Neuronal stem cell (in vitro differentiated cells): ENCODE measurements at regions not wholly inside any gene's neighbourhood (a gene's known extent, or its start where the extent isn't known, plus 50 kb on each side); places are given as distances from the start of the nearest gene placed in this dataset.

Experiments
- DNase-seq: peaks from one replicate; pipeline ENCODE4 v3.0.0-alpha.2; 2013; ENCODE audit warnings: low spot score
- H2AFZ ChIP-seq: one replicate; pipeline ENCODE4 v1.6.1; 2013; ENCODE audit warnings: mild to moderate bottlenecking, low read length, inconsistent platforms
- H2AK5ac ChIP-seq: 2 replicates; pipeline ENCODE4 v1.6.1; 2013; ENCODE audit warnings: low read depth, mild to moderate bottlenecking, inconsistent platforms, low read length, moderate library complexity, mixed read lengths
- H2BK120ac ChIP-seq: 2 replicates; pipeline ENCODE4 v1.6.1; 2013; ENCODE audit warnings: low read depth, mild to moderate bottlenecking, inconsistent platforms, low read length, moderate library complexity, mixed read lengths
- H2BK12ac ChIP-seq: one replicate; pipeline ENCODE4 v1.6.1; 2013; ENCODE audit warnings: low read length, inconsistent platforms
- H2BK15ac ChIP-seq: 2 replicates; pipeline ENCODE4 v1.6.1; 2013; ENCODE audit warnings: mild to moderate bottlenecking, low read length, inconsistent platforms, mixed read lengths
- H2BK5ac ChIP-seq: one replicate; pipeline ENCODE4 v1.6.1; 2013; ENCODE audit warnings: inconsistent platforms, mild to moderate bottlenecking, low read length, moderate library complexity
- H3K14ac ChIP-seq: one replicate; pipeline ENCODE4 v1.6.1; 2013; ENCODE audit warnings: low read length, inconsistent platforms
- H3K18ac ChIP-seq: 2 replicates; pipeline ENCODE4 v1.6.1; 2013; ENCODE audit warnings: low read length, inconsistent platforms
- H3K23ac ChIP-seq: 2 replicates; pipeline ENCODE4 v1.6.1; 2013; ENCODE audit warnings: low read depth, mild to moderate bottlenecking, mixed read lengths, low read length, inconsistent platforms; ENCODE audit not compliant: poor library complexity
- H3K27ac ChIP-seq: replicated peaks from 3 replicates; pipeline ENCODE4 v1.5.1; 2013; ENCODE audit warnings: low read length, inconsistent platforms
- H3K27me3 ChIP-seq, 3 experiments: 2 replicates each; pipeline ENCODE4 v1.6.1; 2013; ENCODE audit warnings: low read length in 3 of 3, mild to moderate bottlenecking in 2 of 3, inconsistent platforms in 1 of 3, low read depth in 1 of 3, mixed read lengths in 1 of 3, moderate library complexity in 1 of 3; ENCODE audit not compliant: control insufficient read depth in 3 of 3, insufficient read depth in 3 of 3
- H3K36me3 ChIP-seq, 2 donors: replicated peaks in 1 of 2; 2 replicates each; pipeline ENCODE4 v1.6.1; 2013; ENCODE audit warnings: low read length in 2 of 2; ENCODE audit not compliant: control insufficient read depth in 2 of 2, insufficient read depth in 2 of 2
- H3K4ac ChIP-seq: 2 replicates; pipeline ENCODE4 v1.6.1; 2013; ENCODE audit warnings: inconsistent platforms, mild to moderate bottlenecking, low read length, moderate library complexity
- H3K4me1 ChIP-seq, 2 donors: 1 replicate in 1 of 2; 2 replicates in 1 of 2; pipeline ENCODE4 v1.6.1; 2013; ENCODE audit warnings: low read length in 2 of 2, low read depth in 1 of 2; ENCODE audit not compliant: control insufficient read depth in 2 of 2, insufficient read depth in 1 of 2
- H3K4me2 ChIP-seq: one replicate; pipeline ENCODE4 v1.6.1; 2013; ENCODE audit warnings: mild to moderate bottlenecking, low read length, inconsistent platforms; ENCODE audit not compliant: insufficient read depth, poor library complexity, severe bottlenecking
- H3K4me3 ChIP-seq, 2 donors: 2 replicates each; pipeline ENCODE4 v1.5.1; 2013; ENCODE audit warnings: low read length in 2 of 2, mild to moderate bottlenecking in 2 of 2, inconsistent platforms in 1 of 2, moderate library complexity in 1 of 2
- H3K79me1 ChIP-seq: one replicate; pipeline ENCODE4 v1.6.1; 2013; ENCODE audit warnings: low read depth, mild to moderate bottlenecking, inconsistent platforms, low read length, moderate library complexity
- H3K9ac ChIP-seq: one replicate; pipeline ENCODE4 v1.6.1; 2013; ENCODE audit warnings: mild to moderate bottlenecking, low read depth, low read length, inconsistent platforms; ENCODE audit not compliant: poor library complexity
- H3K9me3 ChIP-seq, 2 donors: replicated peaks in 1 of 2; 2 replicates each; pipeline versions ENCODE3 to v1.6.1; 2013; ENCODE audit warnings: low read length in 2 of 2, mild to moderate bottlenecking in 2 of 2, inconsistent platforms in 1 of 2, low read depth in 1 of 2, mixed read lengths in 1 of 2, moderate library complexity in 1 of 2; ENCODE audit not compliant: control insufficient read depth in 2 of 2, insufficient read depth in 1 of 2
- H4K8ac ChIP-seq: one replicate; pipeline ENCODE4 v1.6.1; 2013; ENCODE audit warnings: low read depth, mild to moderate bottlenecking, inconsistent platforms, low read length, moderate library complexity
- H4K91ac ChIP-seq: one replicate; pipeline ENCODE4 v1.6.1; 2013; ENCODE audit warnings: low read length, low read depth, mild to moderate bottlenecking, inconsistent platforms; ENCODE audit not compliant: poor library complexity
- WGBS, 2 donors: extraction: QIAGEN DNeasy Blood & Tissue Kit; methylation state at CpG; one replicate each; pipeline ENCODE4 v1.1.7; 2013; ENCODE audit warnings: missing lambda C conversion rate in 2 of 2, mixed read lengths in 1 of 2; ENCODE audit not compliant: insufficient read length in 2 of 2, insufficient replicate concordance in 1 of 2; ENCODE audit errors: extremely low coverage in 2 of 2; 5-methylcytosine and 5-hydroxymethylcytosine counted together

DNA sequence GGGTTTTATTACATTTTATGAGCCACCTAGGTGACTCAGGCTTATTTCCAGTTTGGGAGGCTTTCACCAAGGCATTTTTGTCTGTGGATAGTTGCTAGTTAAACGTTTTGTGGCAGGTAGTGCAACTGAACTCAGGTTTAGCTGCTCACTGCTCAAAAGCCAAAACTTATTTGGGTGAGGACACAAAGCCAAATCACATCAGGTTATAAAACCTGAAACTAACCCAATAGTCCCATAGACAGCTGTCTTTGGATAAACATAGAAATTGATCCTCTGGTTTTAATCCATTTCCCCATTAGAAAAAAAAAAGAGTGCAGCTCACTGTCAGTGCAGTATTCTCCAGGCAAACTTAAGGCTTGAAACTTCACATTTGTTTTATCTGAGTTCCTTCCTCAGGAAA, 362.6 kb upstream of the TFPI start:
- H3K4me2 ChIP-seq = no peak overlapping the region
- no peak overlapping the region for H2AK5ac ChIP-seq
- H3K27ac ChIP-seq = no peak overlapping the region
- H2BK15ac ChIP-seq = no peak overlapping the region
- no peaks in the 10 kb centered on the region for H3K79me1 ChIP-seq
- H3K18ac ChIP-seq = no peak overlapping the region
- H3K4me3 ChIP-seq = no peak overlapping the region
- no peaks in the 10 kb centered on the region for H3K36me3 ChIP-seq
- no peak overlapping the region for H3K4ac ChIP-seq
- no peak overlapping the region for H2BK12ac ChIP-seq
- no peak overlapping the region for H3K23ac ChIP-seq
- no peak overlapping the region for H2BK120ac ChIP-seq
- peaks cover 0 to 2% of the 10 kb centered on the region in 2 donors for H3K4me1 ChIP-seq
- no peaks in the 10 kb centered on the region for H3K27me3 ChIP-seq
- no peak overlapping the region for H2BK5ac ChIP-seq
- DNase-seq = no peak
- no peak overlapping the region for H4K91ac ChIP-seq
- no peak overlapping the region for H4K8ac ChIP-seq
- H3K14ac ChIP-seq = no peak overlapping the region
- no peak overlapping the region for H3K9ac ChIP-seq
- H2AFZ ChIP-seq = peak overlapping the region; percentile 29
- no peaks in the 10 kb centered on the region for H3K9me3 ChIP-seq
- WGBS, 2 donors = no CpG with 5 or more reads among the region's 1 CpG

DNA sequence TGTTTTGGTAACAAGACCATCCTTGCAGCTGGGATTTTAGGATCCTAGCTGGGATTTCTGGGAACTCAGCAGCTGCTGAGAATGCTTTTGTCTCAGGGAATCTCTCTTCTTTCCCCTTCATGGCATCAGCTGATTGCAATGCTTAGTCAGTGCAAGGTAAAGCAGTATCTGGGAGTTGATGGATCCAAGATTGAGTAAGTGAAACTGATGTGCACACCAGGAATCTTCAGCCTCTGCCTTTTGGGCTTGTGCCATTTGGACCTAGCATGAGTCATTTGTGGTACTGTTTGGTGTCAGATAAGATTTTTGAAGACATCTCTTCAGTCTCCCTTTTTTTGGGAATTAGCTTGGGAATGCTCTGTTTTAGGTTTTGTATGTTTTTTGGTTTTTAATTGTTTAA, 363.3 kb upstream of the TFPI start:
- H2BK12ac ChIP-seq = no peak overlapping the region
- no peak overlapping the region for H2AK5ac ChIP-seq
- H3K14ac ChIP-seq = no peak overlapping the region
- no peak overlapping the region for H3K4me3 ChIP-seq
- H3K27ac ChIP-seq = no peak overlapping the region
- no peak overlapping the region for H2BK5ac ChIP-seq
- H4K8ac ChIP-seq = no peak overlapping the region
- H2AFZ ChIP-seq = no peak overlapping the region
- no peak overlapping the region for H2BK120ac ChIP-seq
- H3K4me2 ChIP-seq = no peak overlapping the region
- no peak overlapping the region for H4K91ac ChIP-seq
- no peak overlapping the region for H3K4ac ChIP-seq
- no peak overlapping the region for H3K18ac ChIP-seq
- H3K27me3 ChIP-seq = no peaks in the 10 kb centered on the region
- no peaks in the 10 kb centered on the region for H3K9me3 ChIP-seq
- H3K4me1 ChIP-seq = peaks cover 0 to 2% of the 10 kb centered on the region in 2 donors
- H3K23ac ChIP-seq = no peak overlapping the region
- no peak overlapping the region for H3K9ac ChIP-seq
- no peak overlapping the region for H2BK15ac ChIP-seq
- DNase-seq = no peak
- H3K79me1 ChIP-seq = no peaks in the 10 kb centered on the region
- H3K36me3 ChIP-seq = no peaks in the 10 kb centered on the region

DNA sequence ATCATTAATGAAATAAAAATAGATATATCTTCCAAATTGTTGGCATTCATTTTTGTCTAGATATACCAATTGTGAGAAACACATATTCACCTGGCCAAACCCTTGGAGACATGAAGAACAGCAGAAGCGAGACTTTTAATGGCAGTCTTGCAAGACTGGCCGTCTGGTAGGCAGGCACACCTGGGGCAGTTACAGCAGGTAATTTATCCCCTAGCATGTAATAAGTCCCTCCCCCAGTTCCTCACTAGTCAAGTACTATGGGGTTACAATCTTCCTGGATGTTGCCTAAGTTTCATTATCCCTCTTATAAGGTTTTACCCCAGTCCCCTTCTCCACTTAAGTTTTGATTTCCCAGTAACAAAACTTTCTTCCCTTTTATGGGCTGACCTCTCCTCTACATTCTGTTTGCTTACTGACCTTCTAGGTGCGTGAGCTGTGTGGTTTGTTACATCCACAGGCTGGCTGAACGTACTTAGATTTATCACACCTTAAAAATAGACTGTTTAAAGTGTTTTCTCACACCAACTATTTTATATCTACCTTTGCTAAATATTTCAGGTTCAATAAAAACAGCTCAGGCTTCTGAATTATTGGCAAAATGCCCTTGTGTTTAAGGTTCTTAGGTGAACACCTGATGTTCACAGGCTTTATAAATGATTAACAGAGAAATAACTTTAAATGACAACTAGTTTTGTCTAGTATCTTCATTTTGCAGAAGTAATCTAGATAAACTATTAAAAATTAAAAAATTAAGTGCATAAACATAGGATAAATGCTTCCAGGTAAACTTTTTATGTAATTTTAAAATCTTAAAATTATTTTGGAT, 365.0 kb upstream of the TFPI start:
- no peak overlapping the region for H3K18ac ChIP-seq
- no CpG with 5 or more reads among the region's 4 CpGs for WGBS, 2 donors
- no peak overlapping the region for H4K8ac ChIP-seq
- H3K9ac ChIP-seq = no peak overlapping the region
- no peak overlapping the region for H2BK5ac ChIP-seq
- H2AFZ ChIP-seq = no peak overlapping the region
- no peaks in the 10 kb centered on the region for H3K9me3 ChIP-seq
- H4K91ac ChIP-seq = no peak overlapping the region
- H3K4me3 ChIP-seq = no peak overlapping the region
- peaks cover 0 to 2% of the 10 kb centered on the region in 2 donors for H3K4me1 ChIP-seq
- H3K4me2 ChIP-seq = no peak overlapping the region
- H2AK5ac ChIP-seq = no peak overlapping the region
- H3K79me1 ChIP-seq = no peaks in the 10 kb centered on the region
- no peaks in the 10 kb centered on the region for H3K27me3 ChIP-seq
- no peak overlapping the region for H2BK15ac ChIP-seq
- H3K23ac ChIP-seq = no peak overlapping the region
- H3K27ac ChIP-seq = no peak overlapping the region
- H3K14ac ChIP-seq = no peak overlapping the region
- no peak overlapping the region for H2BK120ac ChIP-seq
- H3K36me3 ChIP-seq = no peaks in the 10 kb centered on the region
- no peak overlapping the region for H3K4ac ChIP-seq
- DNase-seq = no peak
- H2BK12ac ChIP-seq = no peak overlapping the region

DNA sequence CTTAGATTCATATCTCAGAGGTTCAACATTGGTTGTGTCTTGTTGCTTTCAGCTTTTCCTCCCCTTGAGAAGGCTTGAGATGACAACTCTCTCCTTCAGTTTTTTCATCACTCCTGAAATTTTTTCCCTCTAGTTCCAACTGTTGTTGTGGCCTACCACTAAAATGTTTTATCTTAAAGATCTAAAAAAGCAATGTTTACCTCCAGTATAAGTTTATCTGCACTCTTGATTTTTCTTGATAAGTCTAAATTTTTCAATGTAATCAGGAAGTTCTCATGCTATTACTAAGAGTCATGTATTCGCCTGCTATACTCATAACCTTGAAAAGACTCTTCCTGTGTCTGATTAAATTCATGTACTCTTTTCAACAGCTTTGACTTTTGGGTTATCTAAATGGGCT, 366.3 kb upstream of the TFPI start:
- no peak for DNase-seq
- Histone ChIP-seq H3K9me3 (no peaks in the 10 kb centered on the region), H4K91ac (no peak overlapping the region), H2BK15ac (no peak overlapping the region), H3K4ac (no peak overlapping the region), H3K4me2 (no peak overlapping the region), H2AFZ (no peak overlapping the region), H3K23ac (no peak overlapping the region), H3K36me3 (no peaks in the 10 kb centered on the region), H3K27ac (no peak overlapping the region), H3K18ac (no peak overlapping the region), H2BK12ac (no peak overlapping the region), H3K4me1 (peaks cover 0 to 2% of the 10 kb centered on the region in 2 donors), H3K79me1 (no peaks in the 10 kb centered on the region), H2BK120ac (no peak overlapping the region), H3K27me3 (no peaks in the 10 kb centered on the region), H2AK5ac (no peak overlapping the region), H2BK5ac (no peak overlapping the region), H3K4me3 (no peak overlapping the region), H3K9ac (no peak overlapping the region), H4K8ac (no peak overlapping the region), H3K14ac (no peak overlapping the region)
- no CpG with 5 or more reads among the region's 1 CpG for WGBS, 2 donors
